ENCODE measurements at regions not wholly inside any gene's neighbourhood (a gene's known extent, or its start where the extent isn't known, plus 50 kb on each side); places are given as distances from the start of the nearest gene placed in this dataset.
"Not testable (repeated sequence)": the region's sequence is repeated elsewhere in the genome, so short reads cannot be mapped to it uniquely, and the experiment has no call there.

DNA sequence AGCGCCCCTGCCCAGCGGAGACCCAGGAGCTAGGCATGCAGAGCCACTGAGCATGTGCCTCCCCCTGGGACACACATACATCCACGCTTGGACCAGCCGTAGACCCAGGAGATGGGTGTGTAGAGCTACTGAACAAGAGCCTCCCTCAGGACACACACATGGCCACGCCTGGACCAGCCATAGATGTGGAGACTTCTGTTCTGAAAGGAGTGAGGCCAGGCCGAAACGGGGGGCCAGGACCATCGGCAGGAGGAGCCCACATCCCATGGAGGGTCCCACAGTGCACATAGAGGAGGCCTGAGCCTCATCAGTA lies 340.4 kb downstream of the TCERG1L start:
- CTCF ChIA-PET, result no interaction called here
- no peak for DNase-seq (ENCODE audit: extremely low spot score)
- TF ChIP-seq FOXK2 (IDR thresholded peaks at IDR 0.05) (no peak), ELF4 (IDR thresholded peaks at IDR 0.05) (no peak), ZNF384 (IDR thresholded peaks at IDR 0.05) (no peak), CTBP1 (IDR thresholded peaks at IDR 0.05; ENCODE audit: borderline replicate concordance) (no peak), FOXA1 (IDR thresholded peaks at IDR 0.05) (no peak), HDGF (IDR thresholded peaks at IDR 0.05; ENCODE audit: borderline replicate concordance) (no peak), NFRKB (IDR thresholded peaks at IDR 0.05) (no peak), SP1 (IDR thresholded peaks at IDR 0.05) (no peak), ARNT (IDR thresholded peaks at IDR 0.05) (no peak), TARDBP (IDR thresholded peaks at IDR 0.05) (no peak)
- POLR2A ChIA-PET, result no interaction called here

DNA sequence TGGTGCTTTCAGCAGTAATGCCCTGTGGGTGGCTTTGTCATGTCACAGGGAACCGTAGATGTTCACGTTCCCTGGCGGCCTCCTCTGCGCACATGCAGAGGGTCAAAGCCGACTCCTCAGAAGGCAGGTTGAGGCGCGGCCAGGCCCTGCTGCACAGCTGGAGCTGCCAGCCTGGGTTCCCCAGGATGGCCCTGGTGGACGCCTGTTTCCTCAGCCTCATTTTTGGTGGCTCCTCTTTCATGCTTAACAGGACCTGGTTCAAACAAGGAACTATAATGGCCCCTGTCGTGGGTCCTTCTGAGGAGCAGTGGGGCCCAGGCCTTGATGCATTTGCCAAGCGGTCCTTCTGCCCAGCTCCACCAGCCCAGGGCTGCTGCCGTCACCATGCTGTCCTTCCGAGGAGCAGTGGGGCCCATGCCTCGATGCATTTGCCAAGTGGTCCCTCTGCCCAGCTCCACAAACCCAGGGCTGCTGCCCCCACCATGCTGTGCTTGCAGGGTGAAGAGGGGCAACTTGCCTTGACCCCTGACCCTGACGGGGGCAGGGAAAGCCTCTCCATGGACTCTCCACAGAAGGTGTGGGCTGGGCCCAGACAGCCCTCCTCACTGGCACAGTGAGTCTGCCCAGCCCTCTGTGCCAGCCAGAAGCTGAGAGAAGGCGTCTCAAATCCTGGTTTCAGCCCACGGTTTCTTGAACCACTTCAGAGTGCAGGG lies 338.2 kb downstream of the TCERG1L start:
- DNase-seq (ENCODE audit: extremely low spot score), result no peak
- ChIA-PET POLR2A (no interaction called here), CTCF (no interaction called here)
- TF ChIP-seq, protein P1, sequence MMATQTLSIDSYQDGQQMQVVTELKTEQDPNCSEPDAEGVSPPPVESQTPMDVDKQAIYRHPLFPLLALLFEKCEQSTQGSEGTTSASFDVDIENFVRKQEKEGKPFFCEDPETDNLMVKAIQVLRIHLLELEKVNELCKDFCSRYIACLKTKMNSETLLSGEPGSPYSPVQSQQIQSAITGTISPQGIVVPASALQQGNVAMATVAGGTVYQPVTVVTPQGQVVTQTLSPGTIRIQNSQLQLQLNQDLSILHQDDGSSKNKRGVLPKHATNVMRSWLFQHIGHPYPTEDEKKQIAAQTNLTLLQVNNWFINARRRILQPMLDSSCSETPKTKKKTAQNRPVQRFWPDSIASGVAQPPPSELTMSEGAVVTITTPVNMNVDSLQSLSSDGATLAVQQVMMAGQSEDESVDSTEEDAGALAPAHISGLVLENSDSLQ (IDR thresholded peaks at IDR 0.05), result no peak
- no peak for TF ChIP-seq BHLHE40 (IDR thresholded peaks at IDR 0.05; ENCODE audit: borderline replicate concordance)

DNA sequence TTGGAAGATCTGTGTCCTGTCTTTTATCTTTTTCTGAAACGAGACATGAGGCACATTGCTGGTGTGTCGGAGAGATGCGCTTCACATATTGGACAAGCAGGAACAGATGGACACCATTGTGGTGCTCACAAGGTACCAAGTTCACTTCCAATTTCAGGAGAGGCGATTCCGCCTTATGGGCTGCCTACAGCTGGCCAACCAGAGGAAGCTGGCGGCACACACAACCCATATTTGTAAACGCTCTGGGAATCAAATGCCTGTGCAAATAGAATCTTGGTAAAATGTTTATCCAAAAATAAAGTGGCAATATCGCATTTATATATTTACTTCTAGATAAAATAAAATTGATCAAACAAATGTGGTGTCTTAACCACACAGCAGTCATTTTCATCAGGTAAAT lies 337.4 kb downstream of the TCERG1L start:
- POLR2A ChIA-PET, result no interaction called here

DNA sequence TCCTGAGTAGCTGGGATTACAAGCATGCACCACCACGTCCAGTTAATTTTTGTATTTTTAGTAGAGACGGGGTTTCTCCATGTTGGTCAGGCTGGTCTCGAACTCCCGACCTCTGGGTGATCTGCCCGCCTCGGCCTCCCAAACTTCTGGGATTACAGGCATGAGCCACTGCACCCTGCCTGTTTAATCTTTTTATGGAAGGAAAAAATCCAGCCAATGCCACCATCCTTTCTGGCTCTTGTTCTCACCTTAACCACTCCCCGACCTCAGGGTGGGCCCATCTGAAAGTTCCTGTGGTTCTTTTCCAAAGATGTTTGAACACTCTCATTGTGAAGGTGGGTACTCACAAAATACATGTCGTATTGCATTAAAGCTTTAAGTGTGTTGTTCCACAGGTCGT lies 336.2 kb downstream of the TCERG1L start:
- CTCF ChIA-PET; POLR2A ChIA-PET; DNase-seq (ENCODE audit: extremely low spot score): not testable (repeated sequence)

More for the DNA sequence above, 337.4 kb downstream of the TCERG1L start:
- TF ChIP-seq BHLHE40 (IDR thresholded peaks at IDR 0.05; ENCODE audit: borderline replicate concordance) (no peak), FOXK2 (IDR thresholded peaks at IDR 0.05) (no peak), L3MBTL2 (conservative IDR thresholded peaks at IDR 0.05) (no peak), SP1 (IDR thresholded peaks at IDR 0.05) (no peak), HDGF (IDR thresholded peaks at IDR 0.05; ENCODE audit: borderline replicate concordance) (no peak), FOXM1 (IDR thresholded peaks at IDR 0.05; ENCODE audit: borderline replicate concordance) (no peak), ZNF384 (IDR thresholded peaks at IDR 0.05) (no peak)
- DNase-seq (ENCODE audit: extremely low spot score), result no peak
- CTCF ChIA-PET, result no interaction called here

DNA sequence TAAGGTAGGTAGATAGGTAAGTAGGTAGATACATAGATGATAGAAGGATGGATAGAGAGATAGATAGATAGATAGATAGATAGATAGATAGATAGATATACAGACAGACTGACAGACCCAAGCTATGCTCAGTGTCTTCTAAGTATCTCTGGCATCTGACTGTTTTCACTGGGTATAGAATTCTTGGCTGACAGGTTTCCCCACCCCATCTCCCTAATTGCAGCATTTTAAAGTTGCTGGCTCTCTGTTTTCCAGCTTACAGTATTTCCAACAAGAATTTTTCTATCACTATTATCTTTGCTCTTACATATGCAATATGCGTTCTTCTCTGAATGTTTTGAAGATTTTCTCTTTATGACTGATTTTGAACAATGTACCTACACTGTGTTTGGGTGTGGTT lies 328.7 kb downstream of the TCERG1L start:
- TF ChIP-seq SP1 (IDR thresholded peaks at IDR 0.05), result no peak
- no peak for TF ChIP-seq FOXK2 (IDR thresholded peaks at IDR 0.05)
- TF ChIP-seq FOXM1 (IDR thresholded peaks at IDR 0.05; ENCODE audit: borderline replicate concordance), result no peak
- no peak for TF ChIP-seq FOXA1 (IDR thresholded peaks at IDR 0.05)
- no peak for TF ChIP-seq TARDBP (IDR thresholded peaks at IDR 0.05)
- TF ChIP-seq, protein P1 (IDR thresholded peaks at IDR 0.05), result no peak
- no peak for DNase-seq (ENCODE audit: extremely low spot score)
- POLR2A ChIA-PET, result no interaction called here
- CTCF ChIA-PET, result no interaction called here

DNA sequence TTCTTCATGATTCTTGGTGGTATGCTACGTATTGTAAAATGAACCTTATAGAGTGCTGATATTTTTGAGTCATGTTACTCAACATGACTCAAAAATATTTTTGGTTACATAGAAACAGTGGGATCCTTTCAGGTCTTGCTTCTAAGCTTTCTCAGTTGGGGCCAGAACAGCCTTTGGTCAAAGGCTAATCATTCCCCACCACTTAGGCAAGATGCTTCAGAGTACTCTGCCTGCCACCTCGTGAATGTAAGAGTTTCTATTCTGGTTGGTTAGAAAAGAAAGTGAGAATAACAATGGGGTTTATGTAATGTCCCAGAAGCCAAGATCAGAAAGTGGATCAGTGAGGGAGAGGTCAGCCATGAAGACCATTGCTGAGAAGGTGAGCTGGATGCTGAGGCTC lies 327.8 kb downstream of the TCERG1L start:
- ChIA-PET POLR2A (no interaction called here), CTCF (no interaction called here)
- no peak for DNase-seq (ENCODE audit: extremely low spot score)
- no peak for TF ChIP-seq LEF1 (IDR thresholded peaks at IDR 0.05; ENCODE audit: borderline replicate concordance)
- TF ChIP-seq, protein P1 (IDR thresholded peaks at IDR 0.05), result no peak
- no peak for TF ChIP-seq BHLHE40 (IDR thresholded peaks at IDR 0.05; ENCODE audit: borderline replicate concordance)
- no peak for TF ChIP-seq FOXK2 (IDR thresholded peaks at IDR 0.05)
- no peak for TF ChIP-seq ELF4 (IDR thresholded peaks at IDR 0.05)
- no peak for TF ChIP-seq ARNT (IDR thresholded peaks at IDR 0.05)
- TF ChIP-seq SP1 (IDR thresholded peaks at IDR 0.05), result no peak
- no peak for TF ChIP-seq ZNF384 (IDR thresholded peaks at IDR 0.05)
- TF ChIP-seq FOXA1 (IDR thresholded peaks at IDR 0.05), result no peak
- no peak for TF ChIP-seq CTBP1 (IDR thresholded peaks at IDR 0.05; ENCODE audit: borderline replicate concordance)
- TF ChIP-seq TARDBP (IDR thresholded peaks at IDR 0.05), result no peak
- TF ChIP-seq HDGF (IDR thresholded peaks at IDR 0.05; ENCODE audit: borderline replicate concordance), result no peak
- no peak for TF ChIP-seq SUZ12 (IDR thresholded peaks at IDR 0.05)
- TF ChIP-seq L3MBTL2 (conservative IDR thresholded peaks at IDR 0.05), result no peak
- no peak for TF ChIP-seq FOXM1 (IDR thresholded peaks at IDR 0.05; ENCODE audit: borderline replicate concordance)

DNA sequence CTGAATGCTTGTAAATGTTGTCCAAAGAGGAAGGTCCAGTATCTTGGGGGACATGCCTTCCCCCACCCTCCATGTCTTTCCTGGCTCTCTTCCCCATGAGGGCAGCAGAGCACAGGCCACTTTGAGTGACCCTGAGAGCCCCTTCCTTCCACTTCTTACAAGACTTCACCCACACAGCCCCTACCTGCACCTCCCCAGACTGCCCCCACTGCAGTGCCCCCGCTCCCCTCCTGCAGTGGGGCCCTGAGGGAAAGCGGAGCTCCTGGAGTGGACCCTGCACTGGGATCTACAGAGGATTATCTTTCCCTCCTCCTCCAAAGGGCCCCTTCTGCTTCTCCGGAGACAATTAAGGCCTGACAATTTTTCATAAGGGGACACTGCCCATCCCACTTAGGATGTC lies 326.8 kb downstream of the TCERG1L start:
- POLR2A ChIA-PET, result no interaction called here
- CTCF ChIA-PET, result no interaction called here
- TF ChIP-seq, protein P1 (IDR thresholded peaks at IDR 0.05), result no peak
- TF ChIP-seq FOXA1 (IDR thresholded peaks at IDR 0.05), result no peak
- TF ChIP-seq LEF1 (IDR thresholded peaks at IDR 0.05; ENCODE audit: borderline replicate concordance), result no peak
- DNase-seq (ENCODE audit: extremely low spot score), result no peak

All from HEK293T (cell line).